ENCODE measurements at regions not wholly inside any gene's neighbourhood (a gene's known extent, or its start where the extent isn't known, plus 50 kb on each side); places are given as distances from the start of the nearest gene placed in this dataset.

DNA sequence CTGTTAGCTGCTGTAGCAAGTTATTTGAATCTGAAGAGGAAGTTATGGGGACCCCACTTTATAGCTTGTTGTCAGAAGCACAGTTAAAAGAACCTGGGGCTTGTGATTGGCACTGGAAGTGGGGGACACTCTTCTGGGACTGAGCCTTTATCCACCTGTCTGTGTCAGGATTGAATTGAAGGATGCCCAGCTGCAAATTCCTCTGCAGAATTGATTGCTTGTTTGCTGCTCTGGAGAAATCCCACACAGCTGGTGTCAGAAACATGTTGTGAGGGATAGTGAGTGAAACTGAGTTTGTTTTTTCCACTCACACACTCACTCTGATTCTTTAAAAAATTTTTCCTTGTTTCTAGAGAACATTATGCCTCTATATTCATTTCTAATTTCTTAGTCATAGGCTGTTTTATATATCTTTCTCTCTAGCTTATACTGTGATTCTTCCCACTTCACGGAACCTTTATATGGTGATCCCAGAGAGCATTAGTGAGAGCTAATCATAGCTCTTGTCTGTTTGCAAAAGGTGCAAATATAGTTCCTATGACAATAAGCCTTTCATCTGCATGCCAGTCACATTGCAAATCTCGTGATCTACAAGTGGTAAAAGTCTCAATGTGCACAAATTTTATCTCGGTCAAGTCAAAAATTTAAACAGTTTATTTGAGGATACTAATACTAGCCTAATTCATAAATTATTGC, 188.5 kb upstream of the EDIL3 start:
- TF ChIP-seq CTCF (IDR thresholded peaks at IDR 0.05) (no peak), POLR2A (IDR thresholded peaks at IDR 0.05) (no peak)
